SK-N-SH treated with all-trans-retinoic acid at 6 μM for 48 hours (cell line): ENCODE measurements at regions not wholly inside any gene's neighbourhood (a gene's known extent, or its start where the extent isn't known, plus 50 kb on each side); places are given as distances from the start of the nearest gene placed in this dataset.

Experiments
- BACH2 ChIP-seq: fragments of 250-450 bp; sonication (Bioruptor Pico); IDR thresholded peaks from 2 replicates; pipeline ENCODE4 v1.9.0; 2021; ENCODE audit warnings: mild to moderate bottlenecking, borderline replicate concordance
- GLIS3 ChIP-seq: fragments of 250-450 bp; sonication (Bioruptor Pico); IDR thresholded peaks from 2 replicates; pipeline ENCODE4 v1.5.0; 2020; ENCODE audit warnings: mild to moderate bottlenecking, moderate library complexity
- PATZ1 ChIP-seq: fragments of 250-450 bp; sonication (Bioruptor Pico); IDR thresholded peaks from 2 replicates; pipeline ENCODE4 v1.8.0; 2020; ENCODE audit warnings: mild to moderate bottlenecking, moderate library complexity, borderline replicate concordance
- TCF4 ChIP-seq: fragments of 250-450 bp; sonication (Bioruptor Pico); IDR thresholded peaks from 2 replicates; pipeline ENCODE4 v1.8.0; 2021; ENCODE audit warnings: mild to moderate bottlenecking, moderate library complexity, borderline replicate concordance
- ZFP30 ChIP-seq: fragments of 450-650 bp; formaldehyde crosslinking; IDR thresholded peaks from 2 replicates; pipeline ENCODE4 v1.5.0; 2022; ENCODE audit warnings: mild to moderate bottlenecking, moderate library complexity
- ZNF565 ChIP-seq: fragments of 450-650 bp; formaldehyde crosslinking; conservative IDR thresholded peaks from 2 replicates; pipeline ENCODE4 v1.5.0; 2020; ENCODE audit warnings: low read depth, mild to moderate bottlenecking, moderate library complexity

GRCh38 chr18:38221476-38222100 is 656.0 kb upstream of the CELF4 start:
- TF ChIP-seq ZNF565 (CRISPR knock-in tag): no peak
- no peak for TF ChIP-seq GLIS3 (CRISPR knock-in tag)
- TF ChIP-seq ZFP30: no peak
- no peak for TF ChIP-seq BACH2 (CRISPR knock-in tag)
- TF ChIP-seq PATZ1 (CRISPR knock-in tag): no peak
- TF ChIP-seq TCF4 (CRISPR knock-in tag): no peak
